ENCODE measurements at regions not wholly inside any gene's neighbourhood (a gene's known extent, or its start where the extent isn't known, plus 50 kb on each side); places are given as distances from the start of the nearest gene placed in this dataset.
"Not testable (repeated sequence)": the region's sequence is repeated elsewhere in the genome, so short reads cannot be mapped to it uniquely, and the experiment has no call there.

- Mint-ChIP-seq H3K27me3 (peaks cover 0 to 20% of the 10 kb centered on the region in 2 donors), H3K36me3 (ENCODE audit: insufficient read depth) (no peaks in the 10 kb centered on the region), H3K9me3 (no peaks in the 10 kb centered on the region), H3K4me3 (no peak overlapping the region), H3K4me1 (ENCODE audit: low read depth in 2 of 2) (peaks cover 3 to 4% of the 10 kb centered on the region in 2 donors), H3K27ac (no peak overlapping the region)
- ATAC-seq (replicated peaks) (no peak), DNase-seq (no peak)
Measured at GRCh38 chr12:19896534-19896933, 457.2 kb downstream of the AEBP2 start.

- Mint-ChIP-seq H3K4me1 (ENCODE audit: low read depth in 2 of 2) (peaks cover 3 to 4% of the 10 kb centered on the region in 2 donors), H3K27ac (no peak overlapping the region), H3K9me3 (no peaks in the 10 kb centered on the region), H3K4me3 (no peak overlapping the region), H3K27me3 (peaks cover 0 to 20% of the 10 kb centered on the region in 2 donors), H3K36me3 (ENCODE audit: insufficient read depth) (no peaks in the 10 kb centered on the region)
- DNase-seq: no peak
- ATAC-seq (replicated peaks): no peak
Measured at GRCh38 chr12:19897900-19898408, 458.7 kb downstream of the AEBP2 start.

- no peaks in the 10 kb centered on the region for H3K36me3 Mint-ChIP-seq (ENCODE audit: insufficient read depth)
- H3K27me3 Mint-ChIP-seq: peaks cover 0 to 3% of the 10 kb centered on the region in 2 donors
- H3K4me1 Mint-ChIP-seq (ENCODE audit: low read depth in 2 of 2): no peaks in the 10 kb centered on the region
- no peaks in the 10 kb centered on the region for H3K9me3 Mint-ChIP-seq
- no peak overlapping the region for H3K4me3 Mint-ChIP-seq
- H3K27ac Mint-ChIP-seq: no peak overlapping the region
- ATAC-seq (replicated peaks) (no peak), DNase-seq (no peak)
Measured at GRCh38 chr12:19901841-19902240, 462.5 kb downstream of the AEBP2 start.

DNA sequence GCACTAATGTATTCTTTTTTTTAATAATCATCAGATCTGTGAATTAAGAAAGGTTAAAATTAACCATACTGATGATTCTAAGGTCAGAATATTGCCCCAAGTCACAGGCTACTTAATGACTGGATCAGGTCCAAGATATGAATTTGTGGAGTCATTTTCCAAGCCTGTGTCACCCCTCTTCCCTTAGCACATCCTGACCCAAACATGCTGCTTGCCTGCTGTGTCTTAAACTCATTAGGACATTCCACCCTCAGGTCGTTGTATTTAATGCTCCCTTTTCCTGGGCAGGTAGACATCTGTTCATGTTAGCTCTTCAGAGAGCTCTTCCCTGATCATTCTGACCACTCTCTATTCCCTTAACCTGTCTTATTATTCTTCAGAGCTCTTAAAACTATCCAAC lies 463.5 kb upstream of the PDE3A start:
- Mint-ChIP-seq H3K36me3 (ENCODE audit: insufficient read depth) (no peaks in the 10 kb centered on the region), H3K9me3 (no peaks in the 10 kb centered on the region), H3K4me1 (ENCODE audit: low read depth in 2 of 2) (no peaks in the 10 kb centered on the region), H3K27ac (no peak overlapping the region), H3K4me3 (no peak overlapping the region), H3K27me3 (peaks cover 0 to 14% of the 10 kb centered on the region in 2 donors)
- ATAC-seq (replicated peaks): no peak
- no peak for DNase-seq

- Mint-ChIP-seq H3K36me3 (ENCODE audit: insufficient read depth) (no peaks in the 10 kb centered on the region), H3K4me3 (no peak overlapping the region), H3K9me3 (peaks cover 0 to 1% of the 10 kb centered on the region in 2 donors), H3K27me3 (peaks cover 0 to 26% of the 10 kb centered on the region in 2 donors), H3K27ac (no peak overlapping the region), H3K4me1 (ENCODE audit: low read depth in 2 of 2) (no peaks in the 10 kb centered on the region)
- DNase-seq: no peak
- ATAC-seq (replicated peaks): no peak
Measured at GRCh38 chr12:19908830-19909229, 459.5 kb upstream of the PDE3A start.

- peaks cover 0 to 1% of the 10 kb centered on the region in 2 donors for H3K9me3 Mint-ChIP-seq
- no peaks in the 10 kb centered on the region for H3K36me3 Mint-ChIP-seq (ENCODE audit: insufficient read depth)
- H3K4me1 Mint-ChIP-seq (ENCODE audit: low read depth in 2 of 2): no peaks in the 10 kb centered on the region
- ATAC-seq (replicated peaks): no peak
- no peak overlapping the region for H3K27ac Mint-ChIP-seq
- H3K4me3 Mint-ChIP-seq: no peak overlapping the region
- peaks cover 0 to 29% of the 10 kb centered on the region in 2 donors for H3K27me3 Mint-ChIP-seq
- no peak for DNase-seq
Measured at GRCh38 chr12:19909418-19909817, 458.9 kb upstream of the PDE3A start.

DNA sequence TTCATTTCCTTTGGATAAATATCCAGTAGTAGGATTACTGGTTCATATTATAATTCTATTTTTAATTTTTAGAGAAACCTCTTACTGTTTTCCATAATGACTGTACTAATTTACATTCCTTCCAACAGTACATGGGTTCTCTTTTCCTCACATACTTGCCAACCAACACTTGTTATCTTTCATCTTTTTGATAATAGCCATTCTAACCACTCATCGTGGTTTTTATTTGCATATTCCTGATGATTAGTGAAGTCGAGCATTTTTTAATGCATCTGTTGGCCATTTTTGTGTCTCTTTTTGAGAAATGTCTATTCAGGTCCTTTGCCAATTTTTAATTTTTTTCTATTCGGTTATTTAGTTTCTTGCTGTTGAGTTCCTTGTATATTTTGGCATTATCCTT lies 457.7 kb upstream of the PDE3A start:
- peaks cover 0 to 33% of the 10 kb centered on the region in 2 donors for H3K27me3 Mint-ChIP-seq
- DNase-seq: no peak
- ATAC-seq (replicated peaks): no peak
- no peak overlapping the region for H3K4me3 Mint-ChIP-seq
- no peaks in the 10 kb centered on the region for H3K4me1 Mint-ChIP-seq (ENCODE audit: low read depth in 2 of 2)
- H3K27ac Mint-ChIP-seq: no peak overlapping the region
- H3K9me3 Mint-ChIP-seq: peaks cover 0 to 1% of the 10 kb centered on the region in 2 donors
- H3K36me3 Mint-ChIP-seq (ENCODE audit: insufficient read depth): no peaks in the 10 kb centered on the region

- no peaks in the 10 kb centered on the region for H3K36me3 Mint-ChIP-seq (ENCODE audit: insufficient read depth)
- ATAC-seq (replicated peaks) (no peak), DNase-seq (no peak)
- no peaks in the 10 kb centered on the region for H3K4me1 Mint-ChIP-seq (ENCODE audit: low read depth in 2 of 2)
- peaks cover 0 to 26% of the 10 kb centered on the region in 2 donors for H3K27me3 Mint-ChIP-seq
- H3K4me3 Mint-ChIP-seq: no peak overlapping the region
- no peak overlapping the region for H3K27ac Mint-ChIP-seq
- peaks cover 0 to 1% of the 10 kb centered on the region in 2 donors for H3K9me3 Mint-ChIP-seq
Measured at GRCh38 chr12:19912991-19913390, 455.3 kb upstream of the PDE3A start.

DNA sequence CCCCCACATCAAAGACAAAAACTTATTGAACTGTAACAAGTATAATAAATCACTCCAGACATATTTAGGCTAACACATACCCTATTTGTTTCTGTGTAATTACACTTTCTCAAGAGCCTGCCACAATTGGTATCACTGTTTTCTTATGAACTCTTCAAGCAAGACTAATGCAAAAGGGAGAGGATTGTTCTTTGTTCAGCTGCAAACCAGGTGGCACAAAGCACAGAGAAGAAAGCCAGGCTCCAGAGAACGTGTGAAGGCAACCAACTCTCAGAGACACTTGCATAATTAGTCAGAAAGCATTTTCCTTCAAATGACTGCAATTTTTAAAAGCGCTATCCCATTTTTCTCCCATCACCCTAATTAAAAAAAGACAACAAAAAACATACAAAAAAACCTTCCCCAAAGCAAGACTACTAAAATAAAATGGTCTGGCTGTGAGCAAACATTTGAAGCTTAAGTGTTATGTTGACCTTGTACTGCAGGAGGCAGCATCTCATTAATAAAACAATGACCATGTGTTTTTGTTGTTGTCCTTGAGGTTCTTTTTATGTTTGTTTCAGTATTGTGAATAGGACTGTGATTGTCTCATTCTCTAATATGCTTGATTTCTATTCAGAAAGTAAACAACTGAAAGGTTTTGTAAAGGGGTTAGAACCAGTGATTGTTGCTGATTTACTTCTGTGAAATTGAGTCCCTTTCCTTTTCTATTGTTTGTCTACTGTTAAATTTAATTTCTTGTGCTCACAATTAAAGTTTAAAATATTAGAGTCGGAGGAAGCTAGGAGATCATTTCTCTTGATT lies 452.7 kb upstream of the PDE3A start:
- Mint-ChIP-seq H3K4me3 (no peak overlapping the region), H3K4me1 (ENCODE audit: low read depth in 2 of 2) (no peaks in the 10 kb centered on the region), H3K9me3 (peaks cover 0 to 1% of the 10 kb centered on the region in 2 donors), H3K27ac (no peak overlapping the region), H3K36me3 (ENCODE audit: insufficient read depth) (peaks cover 4% of the 10 kb centered on the region), H3K27me3 (peaks cover 0 to 19% of the 10 kb centered on the region in 2 donors)
- ATAC-seq (replicated peaks): no peak
- DNase-seq: no peak

- DNase-seq (no peak), ATAC-seq (replicated peaks) (no peak)
- Mint-ChIP-seq H3K36me3 (ENCODE audit: insufficient read depth) (peaks cover 4% of the 10 kb centered on the region), H3K4me1 (ENCODE audit: low read depth in 2 of 2) (no peaks in the 10 kb centered on the region), H3K27me3 (peaks cover 0 to 18% of the 10 kb centered on the region in 2 donors), H3K9me3 (peaks cover 0 to 1% of the 10 kb centered on the region in 2 donors), H3K27ac (no peak overlapping the region), H3K4me3 (no peak overlapping the region)
Measured at GRCh38 chr12:19916196-19916753, 452.1 kb upstream of the PDE3A start.

- no peak overlapping the region for H3K4me3 Mint-ChIP-seq
- H3K27me3 Mint-ChIP-seq: peaks cover 0 to 15% of the 10 kb centered on the region in 2 donors
- ATAC-seq (replicated peaks) (no peak), DNase-seq (no peak)
- peaks cover 4% of the 10 kb centered on the region for H3K36me3 Mint-ChIP-seq (ENCODE audit: insufficient read depth)
- peaks cover 0 to 1% of the 10 kb centered on the region in 2 donors for H3K9me3 Mint-ChIP-seq
- no peaks in the 10 kb centered on the region for H3K4me1 Mint-ChIP-seq (ENCODE audit: low read depth in 2 of 2)
- no peak overlapping the region for H3K27ac Mint-ChIP-seq
Measured at GRCh38 chr12:19916974-19917373, 451.4 kb upstream of the PDE3A start.

DNA sequence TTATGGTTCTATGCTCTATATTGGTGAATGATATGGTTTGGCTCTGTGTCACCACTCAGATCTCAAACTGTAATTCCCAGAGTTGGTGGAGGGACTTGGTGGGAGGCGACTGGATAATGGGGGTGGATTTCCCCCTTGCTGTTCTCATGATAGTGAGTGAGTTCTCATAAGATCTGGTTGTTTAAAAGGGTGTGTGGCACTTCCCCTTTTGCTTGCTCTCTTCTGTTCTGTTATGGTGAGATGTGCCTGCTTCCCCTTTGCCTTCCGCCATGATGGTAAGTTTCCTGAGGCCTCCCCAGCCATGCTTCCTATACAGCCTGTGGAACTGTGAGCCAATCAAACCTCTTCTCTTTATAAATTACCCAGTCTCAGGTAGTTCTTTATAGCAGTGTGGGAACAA lies 446.6 kb upstream of the PDE3A start:
- not testable (repeated sequence) for H3K4me1 Mint-ChIP-seq (ENCODE audit: low read depth in 2 of 2); H3K9me3 Mint-ChIP-seq; H3K27me3 Mint-ChIP-seq; DNase-seq; H3K4me3 Mint-ChIP-seq; H3K36me3 Mint-ChIP-seq (ENCODE audit: insufficient read depth); H3K27ac Mint-ChIP-seq; ATAC-seq (replicated peaks)

DNA sequence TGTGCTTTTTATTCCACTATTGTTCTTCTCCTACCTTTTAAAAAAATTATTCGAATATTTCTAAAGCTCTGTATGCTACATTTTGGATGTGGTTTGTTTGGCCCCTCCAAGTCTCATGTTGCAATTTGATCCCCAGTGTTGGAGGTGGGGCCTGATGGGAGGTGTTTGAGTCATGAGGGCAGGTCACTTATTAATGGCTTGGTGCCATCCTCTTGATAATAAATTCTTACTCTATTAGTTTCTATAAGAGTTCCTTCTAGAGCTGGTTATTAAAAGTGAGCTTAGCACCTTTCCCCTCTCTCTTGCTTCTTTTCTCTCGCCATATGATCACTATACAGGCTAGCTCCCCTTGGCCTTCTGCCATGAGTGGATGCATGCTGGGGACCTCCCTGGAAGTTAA lies 445.6 kb upstream of the PDE3A start:
- Mint-ChIP-seq H3K36me3 (ENCODE audit: insufficient read depth) (peaks cover 4% of the 10 kb centered on the region), H3K27ac (no peak overlapping the region), H3K9me3 (no peaks in the 10 kb centered on the region), H3K4me1 (ENCODE audit: low read depth in 2 of 2) (no peaks in the 10 kb centered on the region), H3K27me3 (peaks cover 0 to 8% of the 10 kb centered on the region in 2 donors), H3K4me3 (no peak overlapping the region)
- ATAC-seq (replicated peaks) (no peak), DNase-seq (no peak)

GRCh38 chr12:19924360-19924759 lies 444.0 kb upstream of the PDE3A start:
- Mint-ChIP-seq H3K4me3 (no peak overlapping the region), H3K4me1 (ENCODE audit: low read depth in 2 of 2) (no peaks in the 10 kb centered on the region), H3K9me3 (no peaks in the 10 kb centered on the region), H3K36me3 (ENCODE audit: insufficient read depth) (peaks cover 4% of the 10 kb centered on the region), H3K27me3 (peaks cover 8 to 14% of the 10 kb centered on the region in 2 donors), H3K27ac (no peak overlapping the region)
- DNase-seq (no peak), ATAC-seq (replicated peaks) (no peak)
